HL-60 (cell line): ENCODE measurements at regions not wholly inside any gene's neighbourhood (a gene's known extent, or its start where the extent isn't known, plus 50 kb on each side); places are given as distances from the start of the nearest gene placed in this dataset.

ENCODE experiments used
- DNase-seq, 2 experiments: peaks; one replicate each; pipeline ENCODE4 v3.0.0-alpha.2; 2010 to 2020; ENCODE audit warnings: low read depth in 1 of 2, low spot score in 1 of 2
- H3K27ac ChIP-seq: fragments of 250-450 bp; sonication (Bioruptor Pico); replicated peaks from 2 replicates; pipeline ENCODE4 v1.5.1; 2020; ENCODE audit warnings: mild to moderate bottlenecking, moderate library complexity
- H3K27me3 ChIP-seq: fragments of 250-450 bp; sonication (Bioruptor Pico); 2 replicates; pipeline ENCODE4 v1.5.1; 2021; ENCODE audit warnings: mild to moderate bottlenecking, moderate library complexity; ENCODE audit not compliant: insufficient read depth, poor library complexity, severe bottlenecking
- H3K4me3 ChIP-seq: replicated peaks from 2 replicates; pipeline ENCODE4 v1.5.1; 2011; ENCODE audit warnings: mild to moderate bottlenecking, control low read depth, low read length; ENCODE audit not compliant: insufficient read depth
- CTCF ChIP-seq: IDR thresholded peaks from one replicate; pipeline ENCODE4 v1.5.1; 2011; ENCODE audit warnings: low read length, control low read depth, inconsistent platforms; ENCODE audit not compliant: insufficient read depth
- GABPA ChIP-seq: IDR thresholded peaks from 2 replicates; pipeline ENCODE4 v1.6.1; 2012; ENCODE audit warnings: low read depth
- POLR2AphosphoS5 ChIP-seq: IDR thresholded peaks from 2 replicates; pipeline ENCODE4 v1.6.1; 2012; ENCODE audit warnings: low read depth
- REST ChIP-seq: IDR thresholded peaks from 2 replicates; pipeline ENCODE4 v1.6.1; 2012; ENCODE audit warnings: low read depth; ENCODE audit not compliant: insufficient replicate concordance
- SPI1 ChIP-seq: IDR thresholded peaks from 2 replicates; pipeline ENCODE4 v1.6.1; 2012; ENCODE audit warnings: low read depth, mild to moderate bottlenecking, borderline replicate concordance

GRCh38 chr16:13866073-13866472, 53.9 kb upstream of the ERCC4 start:
- DNase-seq, result peak; percentile 3 to 27
- Histone ChIP-seq H3K27me3 (no peaks in the 10 kb centered on the region), H3K4me3 (no peak overlapping the region), H3K27ac (no peak overlapping the region)
- TF ChIP-seq GABPA (no peak), POLR2AphosphoS5 (no peak), REST (no peak), CTCF (no peak), SPI1 (no peak)
